ENCODE measurements at regions not wholly inside any gene's neighbourhood (a gene's known extent, or its start where the extent isn't known, plus 50 kb on each side); places are given as distances from the start of the nearest gene placed in this dataset.

- no peak for DNase-seq (ENCODE audit: low spot score)
Measured at GRCh38 chr10:85003083-85003482, 674.7 kb downstream of the CCSER2 start.

DNA sequence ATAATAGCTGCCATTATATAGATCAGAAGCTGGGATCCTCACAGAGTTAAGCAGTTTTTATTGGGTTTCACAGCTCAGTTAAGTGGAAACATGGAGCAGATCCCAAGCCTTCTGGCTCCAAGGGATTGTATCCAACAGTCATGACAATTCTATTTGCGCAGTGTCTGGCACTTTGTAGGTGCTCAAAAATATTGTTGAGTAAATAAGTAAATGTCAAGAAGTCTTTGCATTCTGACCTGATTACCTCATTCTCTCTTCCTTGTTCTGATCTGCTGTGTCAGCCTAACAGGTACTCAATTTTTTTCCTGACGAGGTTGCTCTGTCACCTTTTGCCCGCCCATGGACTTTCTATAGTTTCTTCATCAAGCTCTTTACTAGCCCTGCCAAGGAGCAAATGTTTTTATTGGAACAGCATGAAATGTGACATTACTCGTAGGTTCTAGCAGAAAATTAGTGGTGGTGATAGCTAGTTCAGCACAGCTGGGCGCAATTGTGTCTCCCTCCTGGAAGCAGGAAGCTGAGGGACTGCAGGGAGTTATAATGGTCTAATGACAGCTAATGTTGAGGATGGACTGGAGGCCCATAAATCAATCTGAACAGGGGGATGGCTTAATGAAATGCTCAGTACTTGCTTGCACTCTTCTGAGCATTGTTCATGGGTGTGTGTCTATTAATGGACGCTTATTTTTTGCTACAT is 680.2 kb downstream of the CCSER2 start:
- no peak for DNase-seq (ENCODE audit: low spot score)

DNA sequence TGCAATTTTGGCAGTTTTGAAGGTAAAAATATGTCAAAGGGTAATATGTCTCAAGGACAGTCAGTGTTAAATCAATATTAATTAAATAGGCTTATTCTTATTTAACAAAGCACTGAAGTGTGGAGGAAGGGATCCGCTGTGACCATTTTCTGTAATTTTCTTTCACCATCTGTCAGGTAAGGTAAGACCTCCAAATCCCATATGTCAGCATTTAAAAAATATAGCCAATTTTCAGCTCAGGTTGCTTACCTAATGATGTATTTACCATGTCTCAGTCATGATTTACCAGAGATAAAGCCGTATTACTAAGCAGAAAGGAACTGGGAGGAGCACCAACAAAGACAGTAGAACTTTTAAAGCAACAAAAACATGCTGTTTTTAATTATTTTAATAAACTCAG is 683.9 kb downstream of the CCSER2 start:
- no peak for DNase-seq (ENCODE audit: low spot score)

DNA sequence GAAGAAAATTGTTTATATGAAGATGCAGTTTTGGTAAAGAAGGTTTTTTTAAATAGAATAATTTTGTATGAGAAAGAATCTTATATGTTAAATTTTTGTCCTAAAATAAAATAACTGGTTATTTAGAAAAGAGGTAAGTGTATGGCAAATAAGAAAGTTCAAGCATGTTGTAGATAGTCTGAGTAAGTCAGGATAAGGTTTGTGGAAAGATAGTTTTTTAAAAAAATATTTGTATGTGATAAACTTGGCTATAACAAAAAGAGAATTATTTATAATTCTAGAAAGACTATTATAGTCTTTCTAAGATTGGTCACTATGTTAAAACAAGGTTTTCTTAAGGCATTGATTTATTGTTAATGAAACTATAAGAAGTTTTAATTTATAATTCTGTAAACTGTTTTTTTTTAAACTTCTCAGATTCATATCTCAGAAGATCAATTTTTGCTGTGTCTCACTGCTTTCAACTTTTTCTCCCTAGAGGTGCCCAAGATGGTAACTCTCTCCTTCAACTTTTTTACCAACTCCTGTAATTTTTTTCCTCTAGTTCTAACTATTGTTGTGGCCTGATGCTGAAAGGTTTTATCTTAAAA is 698.6 kb downstream of the CCSER2 start:
- DNase-seq (ENCODE audit: low spot score), result no peak

- no peak for DNase-seq (ENCODE audit: low spot score)
Measured at GRCh38 chr10:85032981-85033380, 704.6 kb downstream of the CCSER2 start.

DNA sequence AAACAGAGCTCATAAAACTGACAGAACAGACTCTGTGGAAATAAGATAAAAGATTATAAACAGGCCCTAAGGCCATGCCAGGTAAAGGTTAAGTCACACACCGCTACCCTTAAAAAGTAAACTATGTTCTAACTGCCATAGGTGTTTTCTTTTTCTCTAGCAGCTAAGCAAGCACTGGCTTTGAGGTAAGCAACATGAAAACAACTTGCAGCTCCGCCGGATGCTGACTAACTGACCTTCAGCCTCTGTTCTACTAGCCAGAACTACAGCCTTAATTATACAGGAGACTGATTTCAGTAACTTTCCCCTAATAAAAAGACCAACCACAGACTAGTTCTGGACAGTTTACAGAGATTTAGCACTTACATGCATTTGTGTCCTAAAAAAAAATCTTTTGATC is 708.3 kb downstream of the CCSER2 start:
- no peak for DNase-seq (ENCODE audit: low spot score)

- no peak for DNase-seq (ENCODE audit: low spot score)
Measured at GRCh38 chr10:85039311-85039710, 710.9 kb downstream of the CCSER2 start.

- DNase-seq (ENCODE audit: low spot score), result no peak
Measured at GRCh38 chr10:85043207-85043606, 714.8 kb downstream of the CCSER2 start.

- no peak for DNase-seq (ENCODE audit: low spot score)
Measured at GRCh38 chr10:85045046-85045445, 716.7 kb downstream of the CCSER2 start.

GRCh38 chr10:85047170-85047834 is 718.9 kb downstream of the CCSER2 start:
- no peak for DNase-seq (ENCODE audit: low spot score)

DNA sequence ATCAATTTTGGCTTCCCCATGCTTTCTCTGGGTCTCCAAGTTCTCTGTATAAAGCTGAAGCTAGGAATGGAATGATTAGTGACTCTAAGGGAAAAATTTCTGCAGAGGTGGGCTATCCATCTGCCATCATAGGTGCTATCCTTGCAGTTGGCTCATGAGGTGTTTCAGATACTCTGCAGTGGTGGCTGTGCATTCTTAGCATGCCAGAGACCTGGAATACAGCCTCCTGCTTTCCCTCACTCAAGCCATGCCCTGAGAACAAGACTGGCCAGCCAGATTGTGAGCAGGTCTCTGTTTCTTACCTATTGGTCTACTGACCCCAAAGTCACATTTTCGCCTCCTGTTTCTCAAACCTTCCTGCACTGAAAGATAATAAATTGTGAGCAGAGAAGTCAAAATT is 719.6 kb downstream of the CCSER2 start:
- no peak for DNase-seq (ENCODE audit: low spot score)

DNA sequence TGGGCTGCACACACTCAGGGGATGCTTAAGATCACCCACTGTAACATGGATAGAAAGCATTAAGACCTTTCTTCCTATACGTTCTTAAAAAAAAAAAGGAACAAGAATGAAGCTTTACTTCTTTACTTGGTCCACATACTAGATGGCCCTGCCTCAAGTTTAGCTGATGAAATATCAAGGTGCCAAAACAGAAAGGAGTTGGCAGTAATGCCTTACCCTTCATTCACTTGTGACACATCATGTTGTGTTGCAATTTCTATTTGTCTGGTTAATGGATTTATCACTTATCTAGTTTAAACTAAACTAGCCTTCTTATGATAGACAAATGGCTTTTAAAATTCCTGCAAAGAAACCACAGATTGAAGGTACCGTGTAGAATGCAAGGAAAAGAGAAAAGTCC is 720.3 kb downstream of the CCSER2 start:
- DNase-seq (ENCODE audit: low spot score), result no peak

- no peak for DNase-seq (ENCODE audit: low spot score)
Measured at GRCh38 chr10:85060944-85061343, 732.6 kb downstream of the CCSER2 start.

- DNase-seq (ENCODE audit: low spot score), result no peak
Measured at GRCh38 chr10:85061401-85061800, 733.0 kb downstream of the CCSER2 start.

GRCh38 chr10:85067955-85068354 is 739.6 kb downstream of the CCSER2 start:
- no peak for DNase-seq (ENCODE audit: low spot score)

GRCh38 chr10:85080934-85081333 is 752.5 kb downstream of the CCSER2 start:
- DNase-seq (ENCODE audit: low spot score), result no peak

- DNase-seq (ENCODE audit: low spot score), result no peak
Measured at GRCh38 chr10:85098835-85099521, 770.6 kb downstream of the CCSER2 start.

DNA sequence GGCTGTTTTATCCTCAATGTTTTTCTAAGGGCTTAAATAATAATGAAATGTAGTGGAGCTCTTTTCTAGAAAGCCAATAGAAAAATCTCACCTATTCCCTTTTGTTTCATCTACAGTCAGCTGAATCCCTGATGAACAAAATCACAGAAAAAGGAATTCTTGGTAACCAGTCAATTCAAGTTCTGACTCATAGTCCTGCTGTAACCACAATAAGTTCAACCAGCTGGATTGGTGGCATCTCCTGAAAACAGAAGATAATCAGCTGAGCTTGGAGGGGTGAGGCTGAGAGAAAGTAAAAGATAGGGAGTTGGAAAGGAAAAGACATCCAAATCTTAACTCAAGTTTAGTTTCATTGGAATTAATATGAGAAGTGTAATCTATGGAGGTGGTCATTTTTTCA is 772.1 kb downstream of the CCSER2 start:
- DNase-seq (ENCODE audit: low spot score), result no peak

- peak; percentile 76 for DNase-seq (ENCODE audit: low spot score)
Measured at GRCh38 chr10:85105614-85106255, 777.3 kb downstream of the CCSER2 start.

DNA sequence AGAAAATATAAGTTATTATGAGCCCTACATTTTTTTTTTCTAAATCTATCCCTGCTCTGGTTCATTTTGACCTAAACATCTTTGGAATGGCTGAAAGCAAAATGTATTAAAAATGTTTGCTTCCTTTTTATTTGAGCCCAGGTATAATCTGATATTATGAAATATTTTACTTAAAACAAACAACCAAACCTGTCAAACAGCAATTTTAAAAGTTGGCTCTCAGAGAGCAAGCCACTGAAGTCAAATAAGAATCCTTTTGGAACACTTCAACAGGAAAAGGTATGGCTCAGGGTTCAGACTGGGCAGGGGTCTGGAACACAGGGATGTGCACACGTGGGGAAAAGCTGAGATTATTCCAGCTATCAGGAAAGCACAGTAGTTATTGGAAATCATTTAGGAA is 782.9 kb downstream of the CCSER2 start:
- no peak for DNase-seq (ENCODE audit: low spot score)

DNA sequence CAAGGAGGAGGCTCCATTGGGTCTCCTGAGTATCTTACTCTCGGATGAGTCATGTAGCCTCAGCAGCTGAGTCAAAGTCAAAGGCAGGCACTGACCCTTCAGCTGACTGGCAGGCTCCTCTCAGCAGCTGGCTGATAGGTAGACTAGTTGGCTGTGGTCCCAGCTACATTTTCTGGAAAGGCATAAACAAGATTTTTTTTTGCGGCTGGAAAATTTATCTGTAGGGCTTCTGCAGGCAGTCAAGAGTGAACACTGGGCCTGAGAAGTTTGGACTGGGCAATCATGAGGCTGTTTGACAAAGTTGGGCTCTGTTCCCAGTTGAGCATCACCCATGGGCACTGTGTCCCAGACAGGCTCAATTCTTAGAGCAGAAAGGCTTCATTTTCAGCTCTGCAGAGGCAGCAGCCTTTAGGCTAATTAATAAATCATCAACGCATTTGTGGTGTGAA is 796.2 kb downstream of the CCSER2 start:
- peak; percentile 20 for DNase-seq (ENCODE audit: low spot score)

DNA sequence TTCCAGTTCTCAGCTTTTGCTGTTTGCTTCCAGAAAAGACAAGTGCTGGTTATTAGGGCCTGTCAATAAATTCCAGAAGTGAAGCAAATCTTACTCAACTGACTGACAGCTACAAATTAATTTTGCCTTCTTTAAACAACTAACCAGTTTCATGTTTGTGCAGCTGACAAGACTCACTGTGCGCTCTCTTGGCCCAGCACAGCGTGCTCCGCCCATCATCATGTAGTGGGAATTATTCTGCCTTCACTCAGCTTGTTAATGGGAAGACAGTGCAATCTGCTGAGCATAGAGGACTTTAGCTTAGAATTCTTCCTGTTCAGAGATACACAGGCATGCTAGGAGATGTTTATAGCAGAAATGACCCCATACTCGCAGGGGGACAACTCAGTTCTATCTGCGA is 808.9 kb downstream of the CCSER2 start:
- DNase-seq (ENCODE audit: low spot score), result no peak
